Astrocyte (in vitro differentiated cells and primary cell): ENCODE measurements at regions not wholly inside any gene's neighbourhood (a gene's known extent, or its start where the extent isn't known, plus 50 kb on each side); places are given as distances from the start of the nearest gene placed in this dataset.

Source experiments
- DNase-seq: peaks from one replicate; pipeline ENCODE4 v3.0.0-alpha.2; 2010; ENCODE audit warnings: low read depth
- FAIRE-seq: peaks from 2 replicates; lab custom pipeline; 2011; peaks lifted over from hg19 to GRCh38; lab: Jason Lieb, UNC
- H2AFZ ChIP-seq: 2 replicates; pipeline ENCODE4 v1.6.0; 2012; ENCODE audit warnings: low read depth, low read length, inconsistent platforms
- H3K27ac ChIP-seq: 2 replicates; pipeline ENCODE4 v1.5.1; 2011; ENCODE audit warnings: low read depth, low read length, inconsistent platforms
- H3K27me3 ChIP-seq: 2 replicates; pipeline ENCODE4 v1.6.0; 2011; ENCODE audit warnings: low read length, inconsistent platforms; ENCODE audit not compliant: insufficient read depth
- H3K36me3 ChIP-seq: 2 replicates; pipeline ENCODE4 v1.5.1; 2011; ENCODE audit warnings: low read length, inconsistent platforms; ENCODE audit not compliant: insufficient read depth
- H3K4me1 ChIP-seq: 2 replicates; pipeline ENCODE4 v1.5.1; 2011; ENCODE audit warnings: low read length, inconsistent platforms; ENCODE audit not compliant: insufficient read depth
- H3K4me2 ChIP-seq: 2 replicates; pipeline ENCODE4 v1.6.0; 2012; ENCODE audit warnings: low read length, inconsistent platforms
- H3K4me3 ChIP-seq: 2 replicates; pipeline ENCODE4 v1.5.1; 2011; ENCODE audit warnings: low read depth, mild to moderate bottlenecking, low read length, inconsistent platforms; ENCODE audit not compliant: insufficient read depth
- H3K79me2 ChIP-seq: 2 replicates; pipeline ENCODE4 v1.6.0; 2012; ENCODE audit warnings: mild to moderate bottlenecking, low read length, inconsistent platforms; ENCODE audit not compliant: insufficient read depth
- H3K9ac ChIP-seq: 2 replicates; pipeline ENCODE4 v1.6.0; 2012; ENCODE audit warnings: mild to moderate bottlenecking, low read length, inconsistent platforms
- H3K9me3 ChIP-seq: 2 replicates; pipeline ENCODE4 v1.5.1; 2012; ENCODE audit warnings: low read depth, mild to moderate bottlenecking, low read length, inconsistent platforms; ENCODE audit not compliant: insufficient read depth
- H4K20me1 ChIP-seq: 2 replicates; pipeline ENCODE4 v1.6.0; 2012; ENCODE audit warnings: low read length, inconsistent platforms; ENCODE audit not compliant: insufficient read depth
- H3K27ac Mint-ChIP-seq: one replicate; pipeline ENCODE4 v1.8.0; 2021; ENCODE audit warnings: mild to moderate bottlenecking, mixed read lengths; ENCODE audit not compliant: unreplicated experiment
- H3K27me3 Mint-ChIP-seq: one replicate; pipeline ENCODE4 v1.8.0; 2021; ENCODE audit warnings: low read depth, mixed read lengths; ENCODE audit not compliant: unreplicated experiment
- H3K36me3 Mint-ChIP-seq: one replicate; pipeline ENCODE4 v1.8.0; 2021; ENCODE audit warnings: low read depth, mixed read lengths; ENCODE audit not compliant: unreplicated experiment
- H3K4me1 Mint-ChIP-seq: one replicate; pipeline ENCODE4 v1.8.0; 2021; ENCODE audit warnings: low read depth, mixed read lengths; ENCODE audit not compliant: unreplicated experiment
- H3K4me3 Mint-ChIP-seq: one replicate; pipeline ENCODE4 v1.8.0; 2021; ENCODE audit warnings: mild to moderate bottlenecking, moderate library complexity, mixed read lengths; ENCODE audit not compliant: unreplicated experiment
- H3K9me3 Mint-ChIP-seq: one replicate; pipeline ENCODE4 v1.8.0; 2021; ENCODE audit warnings: mild to moderate bottlenecking, mixed read lengths; ENCODE audit not compliant: unreplicated experiment
- CTCF ChIP-seq: IDR thresholded peaks from 2 replicates; pipeline ENCODE4 v1.5.1; 2011; ENCODE audit warnings: low read depth, mild to moderate bottlenecking, inconsistent platforms, low read length, moderate library complexity; ENCODE audit not compliant: insufficient read depth
- EZH2 ChIP-seq: IDR thresholded peaks from 2 replicates; pipeline ENCODE4 v1.6.1; 2012; ENCODE audit warnings: mild to moderate bottlenecking, low read length, inconsistent platforms; ENCODE audit not compliant: insufficient read depth

DNA sequence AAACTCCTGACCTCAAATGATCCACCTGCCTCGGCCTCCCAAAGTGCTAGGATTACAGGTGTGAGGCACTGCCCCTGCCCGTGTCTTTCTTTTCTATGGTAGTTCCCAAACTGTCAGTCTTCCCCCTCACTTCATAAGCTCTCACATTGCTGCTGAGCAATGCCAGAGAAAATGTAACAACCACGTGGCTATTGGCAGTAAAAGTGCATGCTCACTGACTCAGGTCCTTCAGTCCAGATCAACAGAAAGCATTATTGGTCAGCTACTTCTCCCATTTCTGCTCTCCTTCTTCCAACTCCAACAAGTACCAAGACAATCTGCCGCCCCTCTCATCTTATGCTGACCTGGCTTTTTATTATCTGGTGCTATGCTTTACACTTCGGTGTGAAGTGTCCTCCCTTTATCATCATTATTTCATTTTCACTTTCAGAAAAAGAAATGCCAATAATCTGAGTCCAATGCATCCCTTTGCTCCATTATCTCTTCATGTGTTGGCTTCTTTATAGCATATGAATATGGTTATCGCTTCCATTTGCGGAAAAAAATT is 133.8 kb upstream of the UGT8 start:
- H2AFZ ChIP-seq, result no peak overlapping the region
- DNase-seq, result peak; percentile 6
- FAIRE-seq, result no peak
- Mint-ChIP-seq H3K27ac (no peak overlapping the region), H3K27me3 (no peaks in the 10 kb centered on the region), H3K4me3 (no peak overlapping the region), H3K36me3 (no peaks in the 10 kb centered on the region), H3K4me1 (no peaks in the 10 kb centered on the region), H3K9me3 (no peaks in the 10 kb centered on the region)
- H3K27me3 ChIP-seq, result no peaks in the 10 kb centered on the region
- H3K9me3 ChIP-seq, result no peaks in the 10 kb centered on the region
- no peaks in the 10 kb centered on the region for H4K20me1 ChIP-seq
- H3K79me2 ChIP-seq, result no peaks in the 10 kb centered on the region
- no peak overlapping the region for H3K9ac ChIP-seq
- no peak overlapping the region for H3K27ac ChIP-seq
- H3K4me1 ChIP-seq, result no peaks in the 10 kb centered on the region
- TF ChIP-seq CTCF (no peak), EZH2 (no peak)
- H3K4me3 ChIP-seq, result no peak overlapping the region
- no peak overlapping the region for H3K4me2 ChIP-seq
- H3K36me3 ChIP-seq, result no peaks in the 10 kb centered on the region

- H3K27me3 ChIP-seq, result no peaks in the 10 kb centered on the region
- no peaks in the 10 kb centered on the region for H3K4me1 ChIP-seq
- DNase-seq (no peak), FAIRE-seq (no peak)
- TF ChIP-seq CTCF (no peak), EZH2 (no peak)
- no peak overlapping the region for H3K4me2 ChIP-seq
- Mint-ChIP-seq H3K4me3 (no peak overlapping the region), H3K4me1 (no peaks in the 10 kb centered on the region), H3K36me3 (no peaks in the 10 kb centered on the region), H3K27me3 (no peaks in the 10 kb centered on the region), H3K27ac (no peak overlapping the region), H3K9me3 (no peaks in the 10 kb centered on the region)
- H3K79me2 ChIP-seq, result no peaks in the 10 kb centered on the region
- H3K27ac ChIP-seq, result no peak overlapping the region
- no peak overlapping the region for H2AFZ ChIP-seq
- no peak overlapping the region for H3K9ac ChIP-seq
- H4K20me1 ChIP-seq, result no peaks in the 10 kb centered on the region
- no peak overlapping the region for H3K4me3 ChIP-seq
- no peaks in the 10 kb centered on the region for H3K9me3 ChIP-seq
- no peaks in the 10 kb centered on the region for H3K36me3 ChIP-seq
These were observed 132.8 kb upstream of the UGT8 start for GRCh38 chr4:114465766-114466165.

- TF ChIP-seq EZH2, result no peak
- no peak for TF ChIP-seq CTCF
- Mint-ChIP-seq H3K27me3 (no peaks in the 10 kb centered on the region), H3K4me3 (no peak overlapping the region), H3K9me3 (no peaks in the 10 kb centered on the region), H3K36me3 (no peaks in the 10 kb centered on the region), H3K27ac (no peak overlapping the region), H3K4me1 (no peaks in the 10 kb centered on the region)
- Histone ChIP-seq H3K4me2 (no peak overlapping the region), H4K20me1 (no peaks in the 10 kb centered on the region), H3K27ac (no peak overlapping the region), H3K27me3 (no peaks in the 10 kb centered on the region), H3K4me1 (no peaks in the 10 kb centered on the region), H2AFZ (no peak overlapping the region), H3K4me3 (no peak overlapping the region), H3K36me3 (no peaks in the 10 kb centered on the region), H3K79me2 (no peaks in the 10 kb centered on the region), H3K9ac (no peak overlapping the region), H3K9me3 (no peaks in the 10 kb centered on the region)
- FAIRE-seq, result no peak
- DNase-seq, result no peak
These were observed 132.3 kb upstream of the UGT8 start for GRCh38 chr4:114466299-114466698.
